ENCODE measurements at regions not wholly inside any gene's neighbourhood (a gene's known extent, or its start where the extent isn't known, plus 50 kb on each side); places are given as distances from the start of the nearest gene placed in this dataset.

DNA sequence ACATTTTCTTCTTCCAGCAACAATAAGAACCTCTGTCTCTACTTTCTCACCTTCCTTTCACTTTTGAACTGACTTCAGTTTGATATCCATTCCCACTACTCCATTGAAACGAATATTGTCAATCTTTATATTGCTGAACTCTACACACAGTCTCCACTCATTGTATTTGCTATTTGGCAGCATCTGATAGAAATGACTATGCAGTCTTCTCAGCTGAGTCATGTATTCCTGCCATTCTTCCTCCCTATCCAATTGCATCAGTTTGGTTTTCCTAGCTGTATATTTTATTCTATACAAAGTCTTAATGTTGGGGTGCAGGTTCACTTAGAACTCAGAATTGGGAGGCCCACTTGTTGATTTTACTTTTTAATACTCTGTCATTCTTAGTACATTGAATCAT lies 107.5 kb upstream of the CPNE8 start:
- TF ChIP-seq, protein P1, sequence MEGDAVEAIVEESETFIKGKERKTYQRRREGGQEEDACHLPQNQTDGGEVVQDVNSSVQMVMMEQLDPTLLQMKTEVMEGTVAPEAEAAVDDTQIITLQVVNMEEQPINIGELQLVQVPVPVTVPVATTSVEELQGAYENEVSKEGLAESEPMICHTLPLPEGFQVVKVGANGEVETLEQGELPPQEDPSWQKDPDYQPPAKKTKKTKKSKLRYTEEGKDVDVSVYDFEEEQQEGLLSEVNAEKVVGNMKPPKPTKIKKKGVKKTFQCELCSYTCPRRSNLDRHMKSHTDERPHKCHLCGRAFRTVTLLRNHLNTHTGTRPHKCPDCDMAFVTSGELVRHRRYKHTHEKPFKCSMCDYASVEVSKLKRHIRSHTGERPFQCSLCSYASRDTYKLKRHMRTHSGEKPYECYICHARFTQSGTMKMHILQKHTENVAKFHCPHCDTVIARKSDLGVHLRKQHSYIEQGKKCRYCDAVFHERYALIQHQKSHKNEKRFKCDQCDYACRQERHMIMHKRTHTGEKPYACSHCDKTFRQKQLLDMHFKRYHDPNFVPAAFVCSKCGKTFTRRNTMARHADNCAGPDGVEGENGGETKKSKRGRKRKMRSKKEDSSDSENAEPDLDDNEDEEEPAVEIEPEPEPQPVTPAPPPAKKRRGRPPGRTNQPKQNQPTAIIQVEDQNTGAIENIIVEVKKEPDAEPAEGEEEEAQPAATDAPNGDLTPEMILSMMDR (IDR thresholded peaks at IDR 0.05): no peak
- no peak for TF ChIP-seq POLR2A (IDR thresholded peaks at IDR 0.05)

Data from testis (tissue), 2 donors.